ENCODE measurements at regions not wholly inside any gene's neighbourhood (a gene's known extent, or its start where the extent isn't known, plus 50 kb on each side); places are given as distances from the start of the nearest gene placed in this dataset.

GRCh38 chr4:35461931-35462659 lies 782.2 kb downstream of the ARAP2 start:
- no peak for DNase-seq (ENCODE audit: low spot score)

GRCh38 chr4:35463251-35463952 lies 780.9 kb downstream of the ARAP2 start:
- DNase-seq (ENCODE audit: low spot score): no peak

GRCh38 chr4:35464964-35465528 lies 779.3 kb downstream of the ARAP2 start:
- peak; percentile 46 for DNase-seq (ENCODE audit: low spot score)

- no peak for DNase-seq (ENCODE audit: low spot score)
Measured at GRCh38 chr4:35491093-35491492, 753.2 kb downstream of the ARAP2 start.

GRCh38 chr4:35493977-35494376 lies 750.3 kb downstream of the ARAP2 start:
- DNase-seq (ENCODE audit: low spot score): no peak

- DNase-seq (ENCODE audit: low spot score): no peak
Measured at GRCh38 chr4:35494955-35495354, 749.4 kb downstream of the ARAP2 start.

- no peak for DNase-seq (ENCODE audit: low spot score)
Measured at GRCh38 chr4:35500812-35501211, 743.5 kb downstream of the ARAP2 start.

GRCh38 chr4:35503435-35503834 lies 740.9 kb downstream of the ARAP2 start:
- no peak for DNase-seq (ENCODE audit: low spot score)

GRCh38 chr4:35506161-35506560 lies 738.2 kb downstream of the ARAP2 start:
- no peak for DNase-seq (ENCODE audit: low spot score)

- no peak for DNase-seq (ENCODE audit: low spot score)
Measured at GRCh38 chr4:35511851-35512250, 732.5 kb downstream of the ARAP2 start.

GRCh38 chr4:35516102-35516501 lies 728.2 kb downstream of the ARAP2 start:
- no peak for DNase-seq (ENCODE audit: low spot score)

GRCh38 chr4:35520059-35520458 lies 724.3 kb downstream of the ARAP2 start:
- DNase-seq (ENCODE audit: low spot score): no peak

GRCh38 chr4:35521682-35522081 lies 722.6 kb downstream of the ARAP2 start:
- no peak for DNase-seq (ENCODE audit: low spot score)

- DNase-seq (ENCODE audit: low spot score): peak; percentile 14
Measured at GRCh38 chr4:35525192-35525978, 718.9 kb downstream of the ARAP2 start.

GRCh38 chr4:35526456-35526855 lies 717.9 kb downstream of the ARAP2 start:
- no peak for DNase-seq (ENCODE audit: low spot score)

- DNase-seq (ENCODE audit: low spot score): no peak
Measured at GRCh38 chr4:35534962-35535361, 709.4 kb downstream of the ARAP2 start.

GRCh38 chr4:35538807-35539206 lies 705.5 kb downstream of the ARAP2 start:
- DNase-seq (ENCODE audit: low spot score): no peak

- DNase-seq (ENCODE audit: low spot score): no peak
Measured at GRCh38 chr4:35539404-35540055, 704.8 kb downstream of the ARAP2 start.

- DNase-seq (ENCODE audit: low spot score): no peak
Measured at GRCh38 chr4:35541146-35541887, 703.0 kb downstream of the ARAP2 start.

- no peak for DNase-seq (ENCODE audit: low spot score)
Measured at GRCh38 chr4:35541888-35542213, 702.5 kb downstream of the ARAP2 start.

- DNase-seq (ENCODE audit: low spot score): no peak
Measured at GRCh38 chr4:35548921-35549320, 695.4 kb downstream of the ARAP2 start.

All from COLO829 (cell line).